ENCODE measurements at regions not wholly inside any gene's neighbourhood (a gene's known extent, or its start where the extent isn't known, plus 50 kb on each side); places are given as distances from the start of the nearest gene placed in this dataset.

GRCh38 chr4:11704186-11704830 lies 275.6 kb upstream of the HS3ST1 start:
- intact Hi-C loops (cut with DNase I; ENCODE audit: low total_unique reads): no loop called here
- no peak overlapping the region for H3K4me3 ChIP-seq
- no peaks in the 10 kb centered on the region for H3K36me3 ChIP-seq
- H3K9me3 ChIP-seq: no peaks in the 10 kb centered on the region
- H3K4me1 ChIP-seq: no peaks in the 10 kb centered on the region
- no peaks in the 10 kb centered on the region for H3K27me3 ChIP-seq (replicated peaks in 1 of 7)
- DNase-seq: no peak
- TF ChIP-seq POLR2A (IDR thresholded peaks at IDR 0.05) (no peak), CTCF (IDR thresholded peaks at IDR 0.05 in 8 of 11, conservative IDR thresholded peaks at IDR 0.05 in 3 of 11) (no peak), POLR2AphosphoS5 (IDR thresholded peaks at IDR 0.05) (no peak)
- H3K27ac ChIP-seq: no peak overlapping the region
- 46 to 79% (median 71%) methylated on average over 1 of the region's 1 CpG for WGBS, 5 donors

- intact Hi-C loops (cut with DNase I; ENCODE audit: low total_unique reads): no loop called here
- H3K27me3 ChIP-seq (replicated peaks in 1 of 7): no peaks in the 10 kb centered on the region
- H3K4me3 ChIP-seq: no peak overlapping the region
- no peaks in the 10 kb centered on the region for H3K36me3 ChIP-seq
- no peak for DNase-seq
- no peaks in the 10 kb centered on the region for H3K9me3 ChIP-seq
- no peaks in the 10 kb centered on the region for H3K4me1 ChIP-seq
- WGBS, 5 donors: 59 to 67% (median 64%) methylated on average over 3 of the region's 3 CpGs
- no peak for TF ChIP-seq POLR2A (IDR thresholded peaks at IDR 0.05)
- TF ChIP-seq CTCF (IDR thresholded peaks at IDR 0.05 in 8 of 11, conservative IDR thresholded peaks at IDR 0.05 in 3 of 11): no peak
- no peak for TF ChIP-seq POLR2AphosphoS5 (IDR thresholded peaks at IDR 0.05)
- no peak overlapping the region for H3K27ac ChIP-seq
Observed at GRCh38 chr4:11702886-11703557, 274.3 kb upstream of the HS3ST1 start.

- Histone ChIP-seq H3K4me3 (no peak overlapping the region), H3K27me3 (replicated peaks in 1 of 7) (no peaks in the 10 kb centered on the region), H3K27ac (no peak overlapping the region), H3K9me3 (no peaks in the 10 kb centered on the region), H3K4me1 (no peaks in the 10 kb centered on the region), H3K36me3 (no peaks in the 10 kb centered on the region)
- DNase-seq: no peak
- WGBS, 5 donors: 89 to 95% (median 94%) methylated on average over 14 of the region's 14 CpGs
- no peak for TF ChIP-seq POLR2A (IDR thresholded peaks at IDR 0.05)
- no peak for TF ChIP-seq CTCF (IDR thresholded peaks at IDR 0.05 in 8 of 11, conservative IDR thresholded peaks at IDR 0.05 in 3 of 11)
- no peak for TF ChIP-seq POLR2AphosphoS5 (IDR thresholded peaks at IDR 0.05)
- intact Hi-C loops (cut with DNase I; ENCODE audit: low total_unique reads): no loop called here
Observed at GRCh38 chr4:11701966-11702725, 273.5 kb upstream of the HS3ST1 start.

GRCh38 chr4:11700751-11701226 lies 272.1 kb upstream of the HS3ST1 start:
- TF ChIP-seq POLR2AphosphoS5 (IDR thresholded peaks at IDR 0.05) (no peak), CTCF (IDR thresholded peaks at IDR 0.05 in 8 of 11, conservative IDR thresholded peaks at IDR 0.05 in 3 of 11) (no peak), POLR2A (IDR thresholded peaks at IDR 0.05) (no peak)
- intact Hi-C loops (cut with DNase I; ENCODE audit: low total_unique reads): no loop called here
- no peak for DNase-seq
- no peaks in the 10 kb centered on the region for H3K27me3 ChIP-seq (replicated peaks in 1 of 7)
- no peak overlapping the region for H3K27ac ChIP-seq
- H3K9me3 ChIP-seq: no peaks in the 10 kb centered on the region
- 92 to 100% (median 96%) methylated on average over 3 of the region's 3 CpGs for WGBS, 5 donors
- H3K36me3 ChIP-seq: no peaks in the 10 kb centered on the region
- H3K4me1 ChIP-seq: no peaks in the 10 kb centered on the region
- H3K4me3 ChIP-seq: no peak overlapping the region
